Aorta (tissue), 5 donors: ENCODE measurements at regions not wholly inside any gene's neighbourhood (a gene's known extent, or its start where the extent isn't known, plus 50 kb on each side); places are given as distances from the start of the nearest gene placed in this dataset.

ENCODE experiments used
- ATAC-seq: fragments of 200-7000 bp; cut with Tn5 transposase; one replicate; pipeline ENCODE4 v1.9.1; 2022; ENCODE audit warnings: moderate library complexity; ENCODE audit not compliant: low FRiP score
- DNase-seq, 2 donors: peaks; one replicate each; pipeline ENCODE4 v3.0.0-alpha.2; 2020
- H3K27ac ChIP-seq, 2 donors: one replicate each; pipeline ENCODE4 v1.5.1; 2013; ENCODE audit warnings: low read length in 2 of 2, mild to moderate bottlenecking in 2 of 2, moderate library complexity in 2 of 2, control low read depth in 1 of 2, inconsistent platforms in 1 of 2, low read depth in 1 of 2
- H3K27me3 ChIP-seq, 2 donors: one replicate each; pipeline ENCODE4 v1.6.1; 2013; ENCODE audit warnings: control low read depth in 1 of 2, low read length in 1 of 2, mild to moderate bottlenecking in 1 of 2, moderate library complexity in 1 of 2; ENCODE audit not compliant: insufficient read depth in 2 of 2, control insufficient read depth in 1 of 2
- H3K36me3 ChIP-seq, 2 donors: one replicate each; pipeline ENCODE4 v1.6.1; 2013; ENCODE audit warnings: control low read depth in 1 of 2, low read length in 1 of 2, mild to moderate bottlenecking in 1 of 2; ENCODE audit not compliant: insufficient read depth in 2 of 2, control insufficient read depth in 1 of 2
- H3K4me1 ChIP-seq, 2 donors: one replicate each; pipeline ENCODE4 v1.6.1; 2013; ENCODE audit warnings: low read length in 2 of 2, control low read depth in 1 of 2, mild to moderate bottlenecking in 1 of 2, moderate library complexity in 1 of 2; ENCODE audit not compliant: insufficient read depth in 2 of 2, control insufficient read depth in 1 of 2
- H3K4me3 ChIP-seq, 2 donors: one replicate each; pipeline ENCODE4 v1.5.1; 2013; ENCODE audit warnings: low read length in 2 of 2, control low read depth in 1 of 2, mild to moderate bottlenecking in 1 of 2
- H3K9me3 ChIP-seq: one replicate; pipeline ENCODE4 v1.6.1; 2013; ENCODE audit warnings: mild to moderate bottlenecking, low read length; ENCODE audit not compliant: control insufficient read depth
- WGBS, 2 donors: extraction: QIAGEN DNeasy Blood & Tissue Kit; methylation state at CpG; one replicate each; pipeline ENCODE4 v1.1.7; 2013; 5-methylcytosine and 5-hydroxymethylcytosine counted together
- intact Hi-C, 2 donors: fragments of 100-400 bp; cut with DNase I; formaldehyde crosslinking; loops; one replicate each; pipeline versions ENCODE4 v1.14.2 to v1.15.0; 2022
- donor health status: healthy with polysubstance abuse.
- donor health status: Bipolar disorder and iron deficiency.
- donor health status: DM: no; HTN: no; CAD: no.
- donor health status: DM: no; HTN: no; CAD: no.
- donor health status: DM: yes; HTN: yes; CAD: no.

DNA sequence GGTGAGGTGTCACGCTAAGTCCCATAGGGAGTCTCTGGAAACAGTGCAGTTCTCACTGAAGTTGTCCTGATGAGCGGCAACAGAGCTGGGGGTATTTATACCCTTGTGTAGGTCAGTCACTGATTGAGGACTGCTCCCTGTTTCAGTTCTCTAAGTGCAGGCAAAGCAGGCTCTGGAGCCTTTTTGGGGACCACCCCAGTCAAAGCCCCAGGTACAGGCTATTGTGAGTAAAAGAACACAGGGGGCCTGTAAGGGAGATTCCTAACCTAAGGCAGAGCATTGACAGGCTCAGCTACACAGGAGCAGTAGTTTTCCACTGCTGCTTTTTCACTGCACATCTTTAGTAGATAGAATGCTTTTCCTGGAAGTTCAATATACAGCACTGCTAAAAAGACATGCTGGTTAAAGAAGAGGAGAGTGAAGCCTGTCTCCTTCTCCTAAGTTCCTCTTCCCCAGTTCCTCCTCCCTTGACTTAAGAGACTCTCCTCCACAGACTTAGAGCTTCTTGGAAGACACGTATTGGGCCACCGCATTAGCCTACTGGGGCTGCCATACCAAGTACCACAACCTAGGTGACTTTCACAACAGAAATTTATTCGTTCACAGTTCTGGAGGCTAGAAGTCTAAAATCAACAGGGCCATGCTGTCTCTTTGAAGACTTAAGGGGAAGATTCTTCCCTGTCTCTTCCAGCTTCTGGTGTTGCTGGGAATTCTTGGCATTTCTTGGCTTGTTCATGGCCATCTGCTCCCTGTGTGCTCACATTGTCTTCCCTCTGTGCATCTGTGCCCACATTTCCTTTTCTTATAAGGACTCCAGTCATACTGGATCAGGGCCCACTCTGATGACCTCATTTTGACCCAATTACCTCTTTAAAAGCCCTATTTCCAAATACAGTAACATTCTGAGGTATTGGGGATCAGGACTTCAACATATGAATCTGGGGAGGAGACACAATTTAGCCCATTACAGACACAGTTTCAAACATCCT is 221.0 kb downstream of the ESM1 start:
- ATAC-seq, result no peak
- H3K27me3 ChIP-seq, result no peaks in the 10 kb centered on the region
- DNase-seq, result no peak
- peaks cover 0 to 2% of the 10 kb centered on the region in 2 donors for H3K36me3 ChIP-seq
- intact Hi-C loops, result loop anchor here in 1 of 2 donors (5.0 kb wide), 1 partner anchor 58 kb away; no protein-coding TSS in a partner anchor
- WGBS, 2 donors, result 95 to 98% methylated on average over 5 of the region's 5 CpGs
- H3K27ac ChIP-seq, result no peak overlapping the region
- H3K9me3 ChIP-seq, result no peaks in the 10 kb centered on the region
- no peak overlapping the region for H3K4me3 ChIP-seq
- H3K4me1 ChIP-seq, result peaks cover 10% of the 10 kb centered on the region in 2 donors

GRCh38 chr5:54761213-54761701 is 224.1 kb downstream of the ESM1 start:
- intact Hi-C loops, result loop anchor here in 1 of 2 donors (5.0 kb wide), 1 partner anchor 61 kb away; no protein-coding TSS in a partner anchor
- Histone ChIP-seq H3K27me3 (no peaks in the 10 kb centered on the region), H3K4me1 (peaks cover 10 to 11% of the 10 kb centered on the region in 2 donors), H3K9me3 (no peaks in the 10 kb centered on the region), H3K4me3 (no peak overlapping the region), H3K27ac (peak overlapping the region; percentile 67 to 76), H3K36me3 (peaks cover 0 to 2% of the 10 kb centered on the region in 2 donors)
- ATAC-seq, result peak; percentile 36
- 6 to 11% methylated on average over 2 of the region's 2 CpGs for WGBS, 2 donors
- DNase-seq, result no peak

DNA sequence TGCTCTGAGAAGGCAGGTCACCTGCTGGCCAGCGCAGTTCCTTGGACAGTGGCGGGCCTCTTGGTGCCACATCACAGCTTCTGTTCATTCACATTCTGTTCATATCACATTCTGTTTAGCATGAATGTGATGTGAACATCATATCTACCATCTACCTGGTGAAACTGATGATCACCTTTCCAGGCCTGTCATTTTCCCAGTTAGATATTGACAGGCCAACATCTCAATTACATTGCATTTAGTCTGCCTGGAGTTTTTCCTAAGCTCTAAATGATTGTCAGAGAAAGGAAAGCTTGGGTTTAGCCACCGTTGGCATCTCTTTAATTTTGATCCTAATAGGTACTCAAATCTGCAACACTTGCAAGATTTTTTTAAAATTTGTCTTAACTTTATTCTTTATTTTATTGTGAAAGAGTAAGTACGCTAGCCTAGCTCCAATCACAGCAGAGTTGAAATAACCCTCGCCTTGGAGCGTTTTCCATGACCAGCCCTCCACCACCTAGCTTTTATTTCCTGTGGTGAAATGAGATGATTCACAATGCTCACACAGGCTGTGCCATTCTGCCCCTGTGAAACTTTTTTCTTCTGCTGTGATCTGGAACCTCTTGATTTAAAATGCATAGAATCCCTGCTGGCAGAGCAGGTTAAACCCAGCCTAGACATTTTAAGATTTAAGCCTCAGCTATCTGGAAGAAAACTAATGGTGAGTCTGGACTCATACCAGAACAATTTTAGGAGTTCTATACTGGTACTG is 225.0 kb downstream of the ESM1 start:
- ATAC-seq (no peak), DNase-seq (no peak)
- Histone ChIP-seq H3K27ac (peak overlapping the region; percentile 33 to 76), H3K36me3 (peaks cover 0 to 2% of the 10 kb centered on the region in 2 donors), H3K4me1 (peaks cover 8 to 11% of the 10 kb centered on the region in 2 donors), H3K9me3 (no peaks in the 10 kb centered on the region), H3K27me3 (no peaks in the 10 kb centered on the region), H3K4me3 (no peak overlapping the region)
- WGBS, 2 donors, result 71 to 75% methylated on average over 6 of the region's 6 CpGs
- intact Hi-C loops, result loop anchor here in 1 of 2 donors (5.0 kb wide), 1 partner anchor 62 kb away; no protein-coding TSS in a partner anchor

GRCh38 chr5:54758038-54758437 is 227.4 kb downstream of the ESM1 start:
- 54 to 60% methylated on average over 4 of the region's 4 CpGs for WGBS, 2 donors
- H3K27ac ChIP-seq, result peak overlapping the region in 1 of 2 donors; percentile 32
- DNase-seq, result no peak
- intact Hi-C loops, result loop anchor here (5.0 kb wide), 1 partner anchor 36 kb away; no protein-coding TSS in a partner anchor
- peaks cover 7 to 8% of the 10 kb centered on the region in 2 donors for H3K4me1 ChIP-seq
- H3K9me3 ChIP-seq, result no peaks in the 10 kb centered on the region
- no peak for ATAC-seq
- no peaks in the 10 kb centered on the region for H3K27me3 ChIP-seq
- H3K36me3 ChIP-seq, result peaks cover 0 to 2% of the 10 kb centered on the region in 2 donors
- no peak overlapping the region for H3K4me3 ChIP-seq

GRCh38 chr5:54757541-54757940 is 227.9 kb downstream of the ESM1 start:
- H3K9me3 ChIP-seq, result no peaks in the 10 kb centered on the region
- H3K4me3 ChIP-seq, result no peak overlapping the region
- peaks cover 0 to 2% of the 10 kb centered on the region in 2 donors for H3K36me3 ChIP-seq
- H3K27ac ChIP-seq, result no peak overlapping the region
- H3K4me1 ChIP-seq, result peaks cover 7 to 8% of the 10 kb centered on the region in 2 donors
- DNase-seq, result no peak
- WGBS, 2 donors, result 97 to 99% methylated on average over 3 of the region's 3 CpGs
- H3K27me3 ChIP-seq, result no peaks in the 10 kb centered on the region
- intact Hi-C loops, result loop anchor here (5.0 kb wide), 1 partner anchor 35 kb away; no protein-coding TSS in a partner anchor
- ATAC-seq, result no peak

GRCh38 chr5:54756796-54757402 is 228.5 kb downstream of the ESM1 start:
- Histone ChIP-seq H3K27me3 (no peaks in the 10 kb centered on the region), H3K36me3 (peaks cover 0 to 2% of the 10 kb centered on the region in 2 donors), H3K27ac (no peak overlapping the region), H3K9me3 (no peaks in the 10 kb centered on the region), H3K4me1 (peaks cover 7 to 8% of the 10 kb centered on the region in 2 donors), H3K4me3 (no peak overlapping the region)
- ATAC-seq (no peak), DNase-seq (no peak)
- 100% methylated on average over 1 of the region's 1 CpG for WGBS, 2 donors
- intact Hi-C loops, result loop anchor here (5.0 kb wide), 1 partner anchor 35 kb away; no protein-coding TSS in a partner anchor

DNA sequence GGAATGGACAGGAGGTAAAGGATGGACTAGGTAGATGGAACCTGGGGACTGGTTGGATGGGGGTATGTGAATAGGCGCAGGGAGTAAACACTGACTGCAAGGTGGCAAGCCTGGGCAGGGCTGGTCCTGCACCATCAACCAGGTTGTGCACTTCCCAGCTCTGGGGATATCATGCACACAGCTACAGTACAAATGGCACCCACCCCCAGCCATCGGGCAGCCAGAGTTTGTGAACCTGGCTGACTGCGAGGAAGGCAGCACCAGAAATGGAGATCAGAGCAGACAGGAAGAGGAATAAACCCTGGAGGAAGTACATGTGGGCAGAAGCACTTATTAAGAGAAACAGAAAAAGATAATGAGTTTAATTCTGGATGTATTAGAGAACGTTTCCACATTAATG is 229.1 kb downstream of the ESM1 start:
- DNase-seq, result no peak
- H3K9me3 ChIP-seq, result no peaks in the 10 kb centered on the region
- 92 to 93% methylated on average over 4 of the region's 4 CpGs for WGBS, 2 donors
- no peak overlapping the region for H3K27ac ChIP-seq
- H3K27me3 ChIP-seq, result no peaks in the 10 kb centered on the region
- intact Hi-C loops, result loop anchor here (5.0 kb wide), 1 partner anchor 34 kb away; no protein-coding TSS in a partner anchor
- H3K4me1 ChIP-seq, result peaks cover 5 to 7% of the 10 kb centered on the region in 2 donors
- H3K4me3 ChIP-seq, result no peak overlapping the region
- no peak for ATAC-seq
- no peaks in the 10 kb centered on the region for H3K36me3 ChIP-seq

- no peak overlapping the region for H3K27ac ChIP-seq
- intact Hi-C loops, result loop anchor here (5.0 kb wide), 1 partner anchor 33 kb away; no protein-coding TSS in a partner anchor
- 66 to 68% methylated on average over 2 of the region's 2 CpGs for WGBS, 2 donors
These were observed 230.5 kb downstream of the ESM1 start for GRCh38 chr5:54754878-54755277.

More at GRCh38 chr5:54754878-54755277, 230.5 kb downstream of the ESM1 start:
- peaks cover 2 to 5% of the 10 kb centered on the region in 2 donors for H3K4me1 ChIP-seq
- H3K9me3 ChIP-seq, result no peaks in the 10 kb centered on the region
- no peaks in the 10 kb centered on the region for H3K27me3 ChIP-seq
- no peak for ATAC-seq
- no peak overlapping the region for H3K4me3 ChIP-seq
- no peaks in the 10 kb centered on the region for H3K36me3 ChIP-seq
- no peak for DNase-seq
